ENCODE measurements at regions not wholly inside any gene's neighbourhood (a gene's known extent, or its start where the extent isn't known, plus 50 kb on each side); places are given as distances from the start of the nearest gene placed in this dataset.
"Not testable (repeated sequence)": the region's sequence is repeated elsewhere in the genome, so short reads cannot be mapped to it uniquely, and the experiment has no call there.

DNA sequence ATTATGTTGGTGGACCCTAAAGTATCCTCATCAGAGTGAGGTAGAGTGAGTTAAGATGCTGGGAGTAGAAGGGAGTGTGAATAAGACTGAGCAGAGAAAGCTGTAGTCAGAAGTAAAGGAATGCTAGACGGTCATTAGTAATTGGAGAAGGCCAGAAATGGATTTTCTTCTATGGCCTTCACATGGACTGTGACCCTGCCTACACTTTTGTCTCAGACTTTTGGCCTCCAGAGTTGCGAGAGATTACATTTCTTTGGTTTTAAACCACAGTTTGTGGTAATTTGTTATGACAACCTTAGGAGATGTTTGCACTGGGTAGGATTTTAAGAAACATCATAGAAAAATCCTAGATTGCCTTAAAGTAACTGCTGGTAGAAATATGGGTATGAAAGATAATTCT lies 1267.7 kb upstream of the TMEFF2 start:
- DNase-seq: no peak

DNA sequence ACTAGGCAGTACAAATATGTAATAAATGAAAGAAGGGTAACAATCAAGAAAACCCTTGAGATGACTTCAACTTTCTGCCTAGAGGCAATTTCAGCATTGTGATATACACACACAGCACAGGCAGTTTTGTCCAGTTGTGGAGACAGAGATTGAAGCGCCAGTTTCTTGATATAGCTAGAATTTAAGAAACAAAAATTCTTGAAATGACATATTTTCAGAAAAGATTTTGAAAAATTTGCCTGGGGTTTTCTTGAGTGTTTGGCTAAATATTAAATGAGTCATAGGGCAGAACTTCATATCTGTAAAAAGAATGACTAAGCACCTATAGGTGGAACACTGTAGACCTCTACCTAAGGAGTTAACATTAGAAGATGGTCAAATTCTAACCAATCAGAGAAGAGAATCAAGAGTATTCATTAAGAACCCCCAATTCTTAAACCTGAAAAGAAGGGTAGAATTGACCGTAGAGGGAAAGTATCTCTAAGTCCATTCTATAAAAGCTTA lies 1266.8 kb upstream of the TMEFF2 start:
- DNase-seq (no peak), ATAC-seq (no peak)

More for the DNA sequence above, 1267.7 kb upstream of the TMEFF2 start:
- ATAC-seq: no peak

DNA sequence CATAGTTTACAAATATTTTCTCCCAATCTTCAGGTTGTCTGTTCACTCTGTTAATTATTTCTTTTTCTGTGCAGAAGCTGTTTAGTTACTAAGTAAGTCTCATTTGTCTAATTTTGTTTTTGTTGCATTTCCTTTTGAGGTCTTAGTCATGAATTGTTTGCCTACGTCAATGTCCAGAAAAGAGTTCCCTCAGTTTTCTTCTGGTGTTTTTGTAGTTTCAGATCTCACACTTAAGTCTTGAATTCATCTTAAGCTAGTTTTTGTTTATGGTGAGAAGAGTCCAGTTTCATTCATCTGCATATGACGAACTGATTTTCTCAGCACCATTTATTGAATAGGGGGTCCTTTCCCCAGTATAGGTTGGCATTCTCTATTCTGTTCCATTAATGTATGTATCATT lies 1252.2 kb upstream of the TMEFF2 start:
- ATAC-seq: no peak
- DNase-seq: no peak

DNA sequence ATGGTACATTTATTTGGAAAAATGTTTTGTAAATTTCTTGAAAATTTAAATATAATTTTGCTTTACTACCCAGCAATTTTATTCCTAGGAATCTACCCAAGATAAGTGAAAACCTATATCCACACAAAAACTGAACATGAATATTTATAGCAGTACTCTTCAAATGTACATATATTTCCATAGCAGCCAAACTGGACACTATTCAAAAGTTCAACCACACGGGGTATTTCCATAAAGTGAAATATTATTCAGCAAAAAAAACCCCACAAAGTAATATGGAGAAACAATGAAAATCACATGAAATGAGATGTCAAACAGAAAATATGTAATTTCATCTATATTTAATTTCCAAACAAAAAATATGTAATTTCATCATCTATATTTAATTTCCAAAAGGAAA lies 1247.6 kb upstream of the TMEFF2 start:
- ATAC-seq: no peak
- no peak for DNase-seq

DNA sequence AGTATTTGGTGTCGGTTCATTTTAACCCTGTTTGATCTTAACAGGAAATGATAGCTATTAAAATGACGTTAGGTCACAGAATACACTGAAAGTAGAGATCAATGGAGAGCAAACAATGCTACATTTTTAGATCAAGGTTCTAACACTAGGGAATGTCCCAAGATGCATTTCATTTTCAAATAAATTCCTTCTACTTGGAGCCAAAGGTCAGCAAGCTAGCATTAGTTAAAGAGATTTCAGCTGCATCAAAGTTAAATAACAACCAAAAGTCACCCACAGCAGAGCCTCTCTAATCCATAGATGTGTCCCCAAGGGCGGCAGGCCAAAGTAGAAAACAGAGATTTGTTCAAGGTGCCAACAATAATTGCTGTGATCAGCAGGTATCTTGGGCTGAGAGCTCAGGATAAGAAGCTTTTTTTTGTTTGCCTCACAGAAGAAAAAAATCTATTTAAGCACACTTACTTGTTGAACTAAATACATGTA lies 1233.6 kb upstream of the TMEFF2 start:
- ATAC-seq (no peak), DNase-seq (no peak)

DNA sequence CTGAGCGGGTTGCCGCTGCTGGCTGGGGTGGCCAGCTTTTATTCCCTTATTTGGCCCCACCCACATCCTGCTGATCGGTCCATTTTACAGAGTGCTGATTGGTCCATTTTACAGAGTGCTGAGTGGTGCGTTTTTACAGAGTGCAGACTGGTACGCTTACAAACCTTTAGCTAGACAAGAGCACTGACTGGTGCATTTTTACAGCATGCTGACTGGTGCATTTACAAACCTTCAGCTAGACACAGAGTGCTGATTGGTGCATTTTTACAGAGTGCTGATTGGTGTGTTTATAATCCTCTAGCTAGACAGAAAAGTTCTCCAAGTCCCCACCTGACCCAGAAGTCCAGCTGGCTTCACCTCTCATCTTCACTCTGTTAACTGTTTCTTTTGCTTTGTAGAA lies 1217.6 kb upstream of the TMEFF2 start:
- ATAC-seq, DNase-seq: not testable (repeated sequence)

DNA sequence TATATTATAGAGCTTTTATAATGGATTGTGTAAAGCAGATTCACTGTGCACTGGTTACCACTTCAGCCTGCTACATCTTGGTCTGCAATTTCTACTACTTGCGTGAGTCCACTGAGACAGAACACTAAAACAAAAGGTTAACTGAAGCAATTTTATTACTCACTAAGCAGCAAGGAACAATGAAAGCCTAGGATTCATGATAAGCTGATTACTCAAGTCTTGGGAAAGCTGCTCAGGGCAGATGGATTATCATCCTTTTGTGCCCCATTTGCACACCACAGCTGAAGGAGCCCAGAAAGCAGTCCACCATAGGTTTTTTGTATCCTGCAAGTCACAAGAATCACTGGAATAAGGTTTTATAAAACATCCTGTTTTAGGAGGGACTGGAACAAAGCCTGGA lies 1215.2 kb upstream of the TMEFF2 start:
- ATAC-seq: no peak
- DNase-seq: no peak

DNA sequence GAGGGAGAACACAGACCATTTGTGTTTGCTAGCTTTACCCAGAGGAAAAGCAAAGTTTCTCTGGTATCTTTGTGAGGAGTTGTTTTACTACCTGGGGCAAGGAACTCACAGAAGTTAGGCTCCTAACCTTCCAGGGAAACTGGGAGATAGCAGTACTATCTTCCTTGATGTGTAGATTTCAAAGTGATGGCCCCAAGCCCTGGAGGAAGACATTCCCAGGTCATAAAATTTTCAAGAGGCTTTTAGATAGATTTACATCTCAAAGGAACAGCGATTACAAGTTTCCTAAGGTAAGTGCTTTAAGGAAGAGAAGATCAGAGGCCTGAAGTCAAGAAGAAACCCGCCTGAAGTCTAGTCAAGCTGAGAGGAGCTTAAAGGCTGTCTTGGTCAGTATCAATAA lies 1187.8 kb upstream of the TMEFF2 start:
- no peak for ATAC-seq
- DNase-seq: no peak

DNA sequence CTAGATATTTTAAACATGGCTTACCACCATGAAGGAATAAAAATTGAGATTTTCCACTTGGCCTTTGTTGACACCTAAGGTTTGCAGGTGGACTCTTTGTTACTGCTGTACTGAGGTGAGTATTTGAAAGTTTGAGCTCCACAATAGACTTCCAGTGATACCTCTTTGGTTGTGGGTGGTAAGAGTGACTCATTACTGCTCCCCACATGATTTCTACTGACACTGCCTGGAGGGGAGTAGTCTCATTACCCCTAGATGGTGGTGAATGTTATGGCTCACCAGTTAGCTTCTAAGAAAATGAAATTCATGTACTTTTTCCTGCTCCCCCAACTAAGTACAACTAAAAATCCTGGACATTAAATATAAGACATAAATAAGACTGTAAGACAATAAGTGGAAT lies 1183.1 kb upstream of the TMEFF2 start:
- ATAC-seq: peak; percentile 88
- no peak for DNase-seq

DNA sequence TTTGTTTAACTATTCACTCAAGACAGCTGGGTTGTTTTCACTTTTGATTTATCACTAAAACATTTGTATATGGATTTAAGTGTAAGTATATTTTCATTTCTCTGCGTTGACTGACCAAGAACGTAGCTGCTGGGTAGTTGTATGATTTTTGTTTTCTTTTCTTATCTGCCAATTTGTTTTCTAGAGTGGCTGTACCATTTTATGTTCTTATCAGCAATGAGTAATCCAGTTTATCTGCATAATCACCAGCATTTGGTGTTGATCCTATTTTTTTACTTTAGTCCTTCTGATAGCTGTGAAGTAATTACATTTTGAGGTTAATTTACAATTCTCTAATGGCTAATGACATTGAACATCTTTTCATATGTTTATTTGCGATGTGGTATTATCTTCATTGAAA lies 1178.4 kb upstream of the TMEFF2 start:
- DNase-seq: no peak
- no peak for ATAC-seq

DNA sequence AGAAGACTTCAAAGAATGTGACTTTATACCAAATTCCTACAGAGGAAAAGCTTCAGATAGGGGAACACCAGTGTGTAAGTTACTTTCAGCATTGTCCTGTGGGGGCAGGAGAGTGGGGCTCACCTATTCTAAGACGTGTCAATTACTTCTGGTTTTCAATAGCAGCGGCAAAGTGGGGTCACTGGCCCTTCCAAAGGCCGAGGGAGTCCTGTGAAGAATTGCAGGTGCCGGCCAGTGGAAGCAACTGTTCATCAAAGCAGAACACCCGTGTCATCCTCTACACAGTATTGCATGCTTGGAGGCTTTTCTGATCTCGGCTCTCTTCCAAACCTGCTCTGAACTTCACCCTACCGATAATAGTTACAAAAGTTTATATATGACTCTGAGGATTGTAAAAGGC lies 1176.5 kb upstream of the TMEFF2 start:
- ATAC-seq (no peak), DNase-seq (no peak)

DNA sequence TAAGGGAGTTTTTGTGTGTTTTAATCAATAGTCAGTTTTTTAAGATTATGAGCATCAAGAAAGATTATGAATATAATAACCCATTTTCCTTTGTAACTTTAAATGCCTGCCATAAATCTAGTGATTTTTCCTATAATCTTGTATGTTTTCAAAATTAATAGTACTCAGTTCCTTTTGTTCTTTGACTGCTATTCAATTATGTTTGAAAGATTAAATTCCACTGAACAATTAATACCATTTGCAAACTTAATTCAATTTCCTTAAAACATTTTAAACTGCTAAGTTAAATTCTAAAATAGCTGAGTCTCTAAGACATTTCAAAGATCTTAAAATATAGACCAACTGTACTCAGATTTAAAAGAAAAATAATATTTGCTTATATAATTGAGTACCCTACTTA lies 1173.9 kb upstream of the TMEFF2 start:
- DNase-seq: no peak
- no peak for ATAC-seq

DNA sequence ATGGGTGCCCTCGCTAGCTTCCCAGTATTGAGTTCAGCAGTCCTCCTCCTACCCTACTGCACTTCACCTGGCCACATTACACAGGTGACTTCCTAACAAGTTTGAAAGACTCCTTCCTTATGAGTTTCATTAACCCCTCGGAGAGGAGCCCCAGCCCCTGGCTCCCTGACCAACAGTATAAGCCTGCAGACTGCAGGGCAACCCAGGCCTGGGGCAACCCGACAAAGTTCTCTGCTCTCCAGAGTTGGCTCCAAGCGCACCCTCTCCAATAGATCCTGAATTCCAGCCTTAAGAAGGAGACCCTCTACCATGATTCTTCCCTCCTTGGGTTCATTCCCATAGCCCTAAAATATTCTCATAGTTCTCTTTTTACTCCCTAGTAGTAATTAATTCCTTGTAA lies 1162.8 kb upstream of the TMEFF2 start:
- DNase-seq (no peak), ATAC-seq (no peak)

DNA sequence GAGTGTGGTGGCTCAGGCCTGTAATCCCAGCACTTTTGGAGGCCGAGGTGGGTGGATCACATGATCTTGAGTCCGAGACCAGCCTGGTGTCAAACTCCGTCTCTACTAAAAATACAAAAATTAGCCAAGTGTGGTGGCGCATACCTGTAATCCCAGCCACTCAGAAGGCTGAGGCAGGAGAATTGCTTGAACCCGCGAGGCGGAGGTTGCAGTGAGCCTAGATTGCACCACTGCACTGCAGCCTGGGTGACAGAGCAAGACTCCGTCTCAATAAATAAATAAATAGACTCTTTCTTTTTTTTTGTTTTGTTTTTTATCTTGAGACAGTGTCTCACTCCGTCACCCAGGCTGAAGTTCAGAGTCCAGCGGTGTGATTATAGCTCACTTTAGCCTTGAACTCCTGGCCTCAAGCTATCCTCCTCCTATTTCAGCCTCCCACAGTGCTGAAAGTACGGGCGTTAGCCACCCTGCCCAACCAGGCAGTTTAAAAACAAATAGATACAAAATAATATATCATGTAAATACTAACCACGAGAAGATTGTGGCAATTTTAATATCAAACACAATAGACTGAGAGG lies 1158.0 kb upstream of the TMEFF2 start:
- ATAC-seq, DNase-seq: not testable (repeated sequence)

DNA sequence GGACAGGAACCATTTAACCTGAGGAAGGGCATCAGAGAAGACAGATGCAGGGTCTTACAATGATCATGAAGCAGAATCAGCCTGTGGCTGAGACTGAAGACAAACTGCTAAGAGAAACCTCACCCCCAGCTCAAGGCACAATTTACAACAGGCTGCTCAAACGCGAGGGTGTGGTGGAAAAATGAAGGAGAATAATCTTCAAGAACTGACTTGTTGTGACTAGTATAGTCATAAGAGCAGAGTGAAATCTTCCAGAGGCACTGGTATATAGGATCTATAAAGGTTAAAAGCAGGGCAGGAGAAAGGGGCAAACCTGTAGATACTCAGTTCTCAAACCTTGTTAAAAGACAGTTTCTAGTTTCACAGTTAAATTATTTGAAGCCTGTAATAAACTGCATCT lies 1155.8 kb upstream of the TMEFF2 start:
- ATAC-seq (no peak), DNase-seq (no peak)

DNA sequence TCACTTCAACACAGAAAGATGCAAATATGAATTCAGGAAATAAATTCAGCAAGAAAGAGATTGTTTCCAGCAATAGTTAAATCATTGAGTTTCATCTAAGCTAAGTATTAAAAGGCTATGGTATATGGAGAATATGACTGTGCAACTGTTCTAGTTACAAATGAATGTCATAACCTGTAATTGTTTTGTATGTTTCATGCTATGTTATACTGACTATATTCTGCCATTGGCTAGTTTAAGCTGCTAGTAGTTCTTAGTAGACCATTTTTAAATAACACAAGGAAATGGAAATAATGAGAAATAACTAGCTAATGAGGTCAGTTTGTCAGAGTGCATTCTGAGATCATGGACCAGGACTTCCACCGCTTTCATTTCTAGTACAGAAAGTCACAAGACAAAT lies 1154.9 kb upstream of the TMEFF2 start:
- DNase-seq: no peak
- peak; percentile 36 for ATAC-seq

DNA sequence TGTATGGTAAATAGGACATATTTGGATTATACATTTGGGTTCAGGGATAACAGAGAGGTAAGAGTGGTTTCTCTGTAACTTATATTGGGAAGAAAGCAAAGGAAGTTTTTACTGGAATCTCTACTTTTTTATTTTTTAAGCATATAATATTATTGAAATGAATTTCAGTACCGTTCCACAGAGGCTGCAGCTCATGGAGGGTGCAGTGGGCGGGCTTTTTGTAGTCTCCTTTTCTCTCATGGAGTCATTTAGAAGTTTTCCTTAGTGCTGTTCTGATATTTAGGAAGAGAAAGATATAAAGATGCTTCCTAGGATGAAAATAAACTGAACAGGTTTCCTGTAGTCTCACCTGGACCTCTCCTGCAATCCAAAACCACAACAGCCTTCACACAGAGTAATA lies 1153.3 kb upstream of the TMEFF2 start:
- DNase-seq (no peak), ATAC-seq (no peak)

DNA sequence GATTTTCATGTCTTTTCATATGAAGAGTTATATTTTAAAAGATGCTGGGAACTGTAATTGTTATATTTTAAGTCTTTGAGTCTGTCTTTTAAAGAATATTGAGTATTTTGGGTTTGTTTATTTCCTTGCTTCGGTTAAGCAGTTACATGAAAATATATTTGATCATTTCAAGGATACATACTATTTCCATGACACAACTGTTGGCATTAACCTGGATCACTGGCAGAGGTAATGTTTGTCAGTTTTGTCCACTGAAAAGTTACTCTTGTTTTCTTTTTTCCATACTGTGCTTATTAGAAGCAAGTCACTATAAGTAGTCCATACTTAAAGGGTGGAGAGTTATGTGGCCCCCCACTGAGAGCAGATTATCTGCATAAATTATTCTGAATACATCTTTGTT lies 1142.0 kb upstream of the TMEFF2 start:
- no peak for ATAC-seq

DNA sequence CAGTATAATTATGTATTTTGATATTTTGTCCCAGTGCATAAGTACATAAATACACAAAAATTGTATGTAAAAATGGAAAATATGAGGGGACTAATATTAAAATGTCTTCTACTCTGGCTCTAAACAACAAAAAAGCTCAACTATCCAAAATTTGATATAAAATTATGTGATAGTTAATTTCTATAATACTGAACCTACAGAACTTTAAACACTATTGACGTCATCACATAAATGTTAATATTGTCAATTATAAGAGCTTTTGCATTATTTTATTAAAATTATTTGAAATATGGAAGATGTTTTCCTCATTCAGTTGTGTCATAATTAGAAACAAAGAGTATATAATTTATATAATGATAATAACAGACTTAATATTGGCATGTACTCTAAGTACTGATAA lies 1139.7 kb upstream of the TMEFF2 start:
- DNase-seq: no peak
- ATAC-seq: no peak

More for the DNA sequence above, 1142.0 kb upstream of the TMEFF2 start:
- no peak for DNase-seq

DNA sequence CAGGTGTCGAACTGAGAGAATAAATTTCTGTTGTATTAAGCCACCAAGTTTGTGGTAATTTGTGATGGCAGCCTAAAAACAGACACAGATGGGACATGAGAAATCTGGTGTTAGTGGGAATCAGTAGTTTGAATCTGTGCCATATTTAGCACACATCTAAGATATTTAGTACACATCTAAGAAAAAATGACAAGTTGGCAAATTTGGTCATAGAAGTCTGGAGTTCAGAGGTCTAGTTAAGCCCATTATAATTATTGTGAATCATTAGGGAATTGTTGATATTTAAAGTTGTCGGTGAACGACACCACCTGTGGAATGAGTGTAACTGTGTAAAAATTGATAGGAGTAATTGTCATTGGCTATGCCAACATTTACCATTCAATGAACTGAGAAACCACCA lies 1138.8 kb upstream of the TMEFF2 start:
- ATAC-seq (no peak), DNase-seq (no peak)

DNA sequence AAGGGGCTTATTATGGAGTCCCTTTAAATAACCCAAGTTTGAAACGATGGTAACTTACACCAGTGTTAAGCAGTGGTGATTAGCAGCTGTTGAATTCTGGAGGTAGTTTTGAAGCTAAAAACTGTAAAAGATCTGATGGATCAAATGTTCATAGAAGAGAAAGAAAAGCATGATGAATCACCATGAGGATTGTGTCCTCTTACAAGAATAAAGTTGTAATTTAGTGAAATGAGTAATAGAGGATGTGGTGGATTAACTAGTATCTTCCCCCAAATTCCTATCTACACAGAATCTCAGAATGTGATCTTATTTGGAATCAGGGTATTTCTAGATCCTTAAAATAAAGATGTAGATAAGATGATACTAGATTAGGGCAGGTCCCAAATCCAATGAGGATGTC lies 1138.2 kb upstream of the TMEFF2 start:
- no peak for ATAC-seq
- DNase-seq: no peak

DNA sequence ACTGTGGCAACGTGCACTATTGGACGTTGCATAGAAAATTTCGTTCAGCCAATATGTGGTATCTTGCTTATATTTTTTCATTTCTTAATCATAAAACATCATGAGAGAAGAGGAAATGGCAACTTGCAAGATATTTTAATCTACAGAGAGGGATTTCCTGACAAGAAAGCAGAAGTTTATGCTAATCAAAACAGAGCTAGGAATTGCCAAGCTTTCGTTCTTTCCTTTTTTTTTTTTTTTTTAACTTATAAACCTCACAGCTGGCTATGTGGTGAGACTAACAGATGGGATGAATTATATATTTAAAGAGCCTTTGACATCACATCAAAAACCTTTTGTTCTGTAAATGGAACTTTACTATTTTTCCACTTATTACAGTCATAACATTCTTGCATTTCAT lies 1136.9 kb upstream of the TMEFF2 start:
- ATAC-seq (no peak), DNase-seq (no peak)

DNA sequence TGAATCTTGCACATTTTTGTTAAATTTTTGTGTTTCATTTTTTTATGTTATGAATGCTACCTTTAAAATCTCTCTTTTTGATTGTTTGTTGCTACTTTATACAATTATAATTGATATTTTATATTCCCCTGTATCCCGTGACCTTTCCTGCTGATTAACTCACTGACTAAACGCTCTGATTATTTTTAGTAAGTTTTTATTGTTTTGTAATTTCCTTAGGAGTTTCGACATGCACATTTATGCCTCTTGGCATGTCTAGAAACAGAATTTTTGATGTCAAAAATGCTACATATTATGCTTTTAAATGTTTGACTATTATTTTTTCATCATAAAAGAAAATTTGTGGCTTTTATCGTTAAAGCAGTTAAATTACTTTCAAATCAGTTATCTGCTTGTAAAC lies 1131.6 kb upstream of the TMEFF2 start:
- ATAC-seq (no peak), DNase-seq (no peak)

DNA sequence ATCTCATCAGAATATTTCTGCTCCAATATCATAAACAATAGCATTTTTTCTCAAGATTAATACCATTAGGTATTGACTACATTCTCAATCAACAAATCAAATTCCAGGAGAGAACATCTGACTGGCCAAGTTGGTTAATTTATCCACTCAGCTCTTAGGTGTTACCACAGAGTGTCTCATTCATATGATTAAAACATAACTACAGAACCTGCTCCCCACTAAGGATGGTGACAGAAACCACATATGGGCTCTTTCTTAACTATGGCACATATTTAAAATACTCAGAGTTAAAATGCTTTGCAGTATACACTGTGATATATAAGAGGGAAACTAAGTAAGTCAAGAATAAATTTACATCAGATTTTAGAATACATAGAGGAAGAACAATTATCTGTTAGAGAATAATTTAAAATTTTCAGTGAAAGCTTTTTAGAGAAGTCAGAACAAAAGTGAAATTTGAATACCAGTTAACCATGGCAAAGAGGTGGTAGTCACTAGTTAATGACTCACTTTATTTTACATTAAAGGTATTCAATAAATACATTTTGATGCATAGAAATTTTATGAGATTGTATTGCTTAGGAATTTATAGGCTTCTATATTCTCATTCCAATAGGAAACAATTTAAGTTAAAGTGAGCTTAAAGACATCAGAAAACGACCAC lies 1120.8 kb upstream of the TMEFF2 start:
- no peak for ATAC-seq

More for the DNA sequence above, 1120.8 kb upstream of the TMEFF2 start:
- DNase-seq: no peak

All from stimulated activated naive CD8-positive, alpha-beta T cell treated with anti-CD3 and anti-CD28 coated beads, Interleukin-15, Interleukin-2, amounts not matched to agents 100 U/mL and 50 U/mL, for 24 hours (primary cell).